GM19468 (cell line): ENCODE measurements at regions not wholly inside any gene's neighbourhood (a gene's known extent, or its start where the extent isn't known, plus 50 kb on each side); places are given as distances from the start of the nearest gene placed in this dataset.

Experiments
- ATAC-seq: cut with Tn5 transposase; IDR thresholded peaks from one replicate; pipeline ENCODE4 v1.9.1; 2021; ENCODE audit warnings: mild to moderate bottlenecking, moderate library complexity, moderate number of reproducible peaks; ENCODE audit not compliant: unreplicated experiment; ENCODE audit errors: extremely low read depth

DNA sequence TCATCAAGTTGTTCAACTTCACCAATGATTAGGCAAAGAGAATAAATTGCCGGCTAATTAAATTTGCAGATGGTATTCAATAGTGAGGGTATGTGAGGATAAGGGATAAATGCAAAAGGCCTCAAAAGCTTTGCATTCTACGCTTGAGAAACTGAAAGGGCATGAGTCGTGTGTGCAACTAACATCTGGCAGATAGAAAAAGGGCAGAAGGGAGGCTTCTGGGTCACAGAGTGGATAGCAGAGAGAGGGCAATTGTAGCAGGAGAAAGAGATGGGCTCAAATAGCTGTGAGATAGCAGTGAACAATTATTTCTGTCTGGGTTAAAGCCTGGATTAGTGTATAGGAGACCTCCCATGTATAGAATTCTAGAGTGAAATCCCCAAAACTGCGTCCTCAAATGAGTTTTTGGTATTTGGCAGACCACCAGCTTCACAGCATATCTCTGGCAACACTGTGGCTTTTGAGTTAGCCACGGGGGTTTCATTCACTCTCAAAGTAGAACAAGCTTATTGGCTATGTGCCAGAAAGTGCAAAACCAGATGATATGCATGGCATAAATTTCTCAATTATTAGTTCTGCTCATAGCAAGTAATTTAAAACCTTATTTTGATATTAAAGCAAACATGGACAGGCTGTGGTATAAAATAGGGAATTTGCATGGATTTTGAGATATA lies 586.3 kb downstream of the BRINP1 start:
- no peak for ATAC-seq

DNA sequence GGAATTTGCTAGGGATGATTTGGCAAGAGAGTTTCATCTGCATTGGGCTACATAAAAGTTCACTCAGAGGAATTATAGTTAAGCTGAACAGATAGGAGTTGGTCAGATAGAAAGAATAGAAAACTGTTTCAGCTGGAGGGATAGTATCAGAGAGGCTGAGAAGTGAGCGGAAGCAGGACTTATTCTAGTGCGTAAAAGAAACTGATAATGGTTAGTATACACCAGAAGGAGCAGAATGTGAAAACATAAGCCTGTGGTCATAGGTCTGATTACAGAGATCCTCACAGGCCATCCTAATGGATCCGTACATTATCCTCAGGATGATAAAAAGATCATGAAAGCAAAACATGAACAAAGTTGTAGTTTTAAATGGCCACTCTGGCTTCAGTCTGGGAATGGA lies 585.2 kb downstream of the BRINP1 start:
- no peak for ATAC-seq

DNA sequence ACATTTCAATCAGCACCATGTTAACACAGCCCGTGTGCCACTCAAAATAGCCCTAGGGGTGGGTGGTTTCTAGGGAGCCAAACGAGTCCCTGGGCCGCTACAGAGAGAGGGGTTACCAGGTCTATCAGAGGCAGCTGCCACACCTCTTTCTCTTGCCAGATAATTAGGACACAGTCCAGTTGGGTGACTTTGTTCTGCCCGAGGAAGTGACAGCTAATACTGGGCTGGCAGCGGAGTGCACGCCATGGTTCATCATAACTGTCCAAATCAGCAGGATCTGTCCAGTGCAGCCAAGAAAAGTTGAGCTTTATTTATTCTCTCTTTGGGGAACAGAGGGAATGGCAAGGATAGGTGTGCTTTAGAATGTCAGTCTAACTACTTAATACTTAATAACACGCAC lies 583.8 kb downstream of the BRINP1 start:
- no peak for ATAC-seq

DNA sequence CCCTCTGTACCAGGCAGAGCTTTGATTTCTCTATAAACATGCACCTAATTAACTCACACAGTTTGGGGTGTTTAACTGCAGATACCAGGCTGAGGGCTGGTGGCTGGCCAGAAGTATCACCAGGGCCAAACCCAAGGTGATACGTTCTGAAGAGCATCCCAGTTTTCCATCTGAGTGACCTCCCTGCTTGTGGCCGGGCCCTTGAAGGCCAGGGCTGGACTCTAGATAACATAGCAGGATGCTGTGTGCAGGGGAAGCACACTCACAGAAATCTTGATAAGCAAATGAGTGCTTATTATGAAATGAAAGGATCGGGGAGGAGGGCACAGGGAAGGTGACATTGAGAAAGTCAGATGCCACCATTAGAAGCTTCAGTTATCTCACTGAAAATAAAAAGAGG lies 582.4 kb downstream of the BRINP1 start:
- ATAC-seq, result no peak

DNA sequence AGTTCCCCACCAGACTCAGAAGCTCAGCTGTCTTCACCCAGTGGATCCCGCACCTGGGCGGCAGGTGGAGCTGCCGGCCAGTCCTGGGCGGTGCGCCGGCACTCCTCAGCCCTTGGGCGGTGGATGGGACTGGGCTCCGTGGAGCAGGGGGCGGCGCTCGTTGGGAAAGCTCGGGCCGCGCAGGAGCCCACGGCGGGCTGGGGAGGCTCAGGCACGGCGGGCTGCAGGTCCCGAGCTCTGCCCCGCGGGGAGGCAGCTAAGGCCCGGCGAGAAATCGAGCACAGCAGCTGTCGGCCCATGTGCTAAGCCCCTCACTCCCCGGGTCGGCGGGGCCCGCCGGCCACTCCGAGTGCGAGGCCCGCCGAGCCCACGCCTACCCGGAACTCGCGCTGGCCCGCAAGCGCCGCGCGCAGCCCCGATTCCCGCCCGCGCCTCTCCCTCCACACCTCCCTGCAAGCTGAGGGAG lies 560.0 kb downstream of the BRINP1 start:
- no peak for ATAC-seq

DNA sequence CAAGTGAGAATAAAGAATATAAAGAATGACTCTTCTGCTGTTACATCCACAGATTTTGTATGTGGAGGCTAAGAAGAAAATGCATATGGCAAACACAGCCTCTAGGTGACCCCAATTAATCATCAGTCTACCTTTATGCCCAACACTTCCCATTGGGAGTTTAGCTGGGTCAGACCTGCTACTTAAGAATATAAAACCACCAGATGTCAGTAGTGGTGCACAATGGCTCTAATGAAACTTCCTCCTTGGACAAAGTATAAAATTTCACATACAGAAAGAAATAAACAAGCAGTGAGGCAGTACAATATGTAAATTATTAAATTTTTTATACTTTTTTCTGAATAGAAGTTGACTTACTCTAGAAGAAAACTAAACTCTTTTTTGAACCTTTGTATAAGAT lies 539.9 kb downstream of the BRINP1 start:
- ATAC-seq, result no peak

DNA sequence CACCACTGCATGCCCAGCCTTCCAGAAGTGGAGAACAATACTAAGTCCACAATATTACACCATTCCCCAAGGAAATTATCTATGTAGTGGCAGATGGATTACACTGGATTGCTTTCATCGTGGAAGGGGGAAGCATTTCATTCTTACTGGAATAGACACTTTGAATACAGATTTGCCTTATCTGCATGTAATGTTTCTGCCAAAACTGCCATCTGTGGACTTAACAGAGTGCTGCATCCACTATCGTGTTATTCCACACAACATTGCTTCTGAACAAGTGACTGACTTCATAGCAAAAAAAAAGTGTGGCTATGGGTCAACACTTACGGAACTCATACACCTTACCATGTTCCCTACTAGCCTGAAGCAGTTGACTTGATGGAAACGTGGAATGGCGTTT lies 536.9 kb downstream of the BRINP1 start:
- ATAC-seq, result no peak

DNA sequence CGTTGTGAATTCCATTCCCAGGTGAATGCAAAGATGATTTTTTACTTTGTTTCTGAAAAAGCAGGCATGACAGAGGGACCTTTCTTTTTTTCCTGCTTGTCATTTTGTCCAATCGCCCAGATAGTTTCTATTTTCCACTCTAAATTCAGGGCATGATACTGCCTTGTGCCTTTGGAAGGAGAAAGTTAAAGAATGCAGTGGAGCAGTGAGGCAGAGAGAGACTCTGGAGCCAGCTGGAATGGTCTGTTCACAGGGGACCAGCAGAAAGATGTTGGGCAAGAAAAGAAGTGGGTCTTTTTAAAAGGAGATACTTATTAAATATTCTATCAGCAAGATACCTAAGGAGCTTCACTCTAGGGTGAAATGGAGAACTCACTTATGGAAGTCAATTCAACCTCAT lies 532.3 kb downstream of the BRINP1 start:
- ATAC-seq, result no peak

DNA sequence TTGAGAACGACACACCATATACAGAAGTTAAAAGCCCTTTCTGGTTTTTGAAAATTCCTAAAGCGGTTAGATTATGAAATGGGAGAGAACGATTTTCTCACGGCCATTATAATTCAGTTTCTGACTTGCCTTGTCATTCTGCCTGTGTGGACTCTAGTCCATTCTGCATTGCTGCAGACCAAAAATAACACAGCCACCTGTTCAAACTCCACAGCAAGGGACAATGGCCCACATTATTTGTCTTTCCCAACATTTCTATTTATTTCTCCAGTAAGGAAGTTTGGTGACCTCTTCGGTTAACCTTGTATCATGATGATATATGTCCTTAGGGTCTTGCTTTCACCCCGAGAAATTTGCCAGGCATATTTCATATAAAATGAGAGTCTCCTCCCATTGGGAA lies 497.7 kb downstream of the BRINP1 start:
- no peak for ATAC-seq

DNA sequence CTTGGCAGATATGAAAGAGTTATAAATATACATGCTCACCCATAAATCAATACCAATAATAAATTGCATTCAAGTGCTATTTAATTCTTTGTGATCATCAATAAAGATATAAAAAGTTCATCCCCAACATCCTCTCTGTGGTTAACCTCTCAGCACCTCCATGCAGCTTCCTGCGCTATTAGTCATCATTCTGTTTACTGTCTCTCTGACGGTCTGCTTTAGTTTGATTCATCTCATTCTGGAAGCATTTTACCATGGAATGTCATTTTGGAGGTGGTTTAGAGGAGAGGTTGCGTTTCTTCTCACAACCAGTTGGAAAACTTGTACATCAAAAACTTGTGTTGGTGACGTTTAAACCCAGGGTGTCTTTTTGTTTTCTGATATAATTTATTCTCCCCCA lies 486.6 kb downstream of the BRINP1 start:
- no peak for ATAC-seq

DNA sequence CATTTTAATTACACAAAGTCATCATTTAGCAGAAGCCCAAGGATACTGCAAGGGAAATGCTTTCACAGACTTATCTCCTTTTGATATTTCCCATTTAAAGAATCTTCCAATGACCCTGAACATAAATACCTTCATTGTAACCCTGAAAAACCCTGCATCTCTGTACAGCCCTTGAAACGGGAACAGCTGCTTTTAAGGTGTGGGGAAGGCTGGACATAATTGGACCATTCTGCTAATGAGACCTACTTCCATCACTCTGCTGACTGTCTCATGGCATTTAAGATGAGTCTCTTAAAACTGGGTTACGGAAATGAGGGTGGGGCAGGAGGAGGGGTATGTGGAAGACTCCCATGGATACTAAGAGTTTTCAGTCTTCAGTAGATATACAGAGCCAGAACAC lies 485.8 kb downstream of the BRINP1 start:
- ATAC-seq, result no peak

DNA sequence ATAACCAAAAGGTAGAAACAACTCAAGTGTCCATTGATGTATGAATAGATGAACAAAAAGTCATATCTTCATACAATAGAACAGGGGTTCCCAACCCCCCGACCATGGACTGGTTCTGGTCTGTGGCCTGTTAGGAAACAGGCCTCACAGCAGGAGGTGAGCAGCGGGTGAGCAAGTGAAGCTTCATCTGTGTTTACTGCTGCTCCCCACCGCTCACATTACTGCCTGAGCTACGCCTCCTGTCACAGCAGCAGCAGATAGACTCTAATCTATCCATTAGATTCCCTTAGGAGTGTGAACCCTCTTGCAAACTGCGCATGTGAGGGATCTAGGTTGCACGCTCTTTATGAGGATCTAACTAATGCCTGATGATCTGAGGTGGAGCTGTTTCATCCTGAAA lies 478.0 kb downstream of the BRINP1 start:
- no peak for ATAC-seq

DNA sequence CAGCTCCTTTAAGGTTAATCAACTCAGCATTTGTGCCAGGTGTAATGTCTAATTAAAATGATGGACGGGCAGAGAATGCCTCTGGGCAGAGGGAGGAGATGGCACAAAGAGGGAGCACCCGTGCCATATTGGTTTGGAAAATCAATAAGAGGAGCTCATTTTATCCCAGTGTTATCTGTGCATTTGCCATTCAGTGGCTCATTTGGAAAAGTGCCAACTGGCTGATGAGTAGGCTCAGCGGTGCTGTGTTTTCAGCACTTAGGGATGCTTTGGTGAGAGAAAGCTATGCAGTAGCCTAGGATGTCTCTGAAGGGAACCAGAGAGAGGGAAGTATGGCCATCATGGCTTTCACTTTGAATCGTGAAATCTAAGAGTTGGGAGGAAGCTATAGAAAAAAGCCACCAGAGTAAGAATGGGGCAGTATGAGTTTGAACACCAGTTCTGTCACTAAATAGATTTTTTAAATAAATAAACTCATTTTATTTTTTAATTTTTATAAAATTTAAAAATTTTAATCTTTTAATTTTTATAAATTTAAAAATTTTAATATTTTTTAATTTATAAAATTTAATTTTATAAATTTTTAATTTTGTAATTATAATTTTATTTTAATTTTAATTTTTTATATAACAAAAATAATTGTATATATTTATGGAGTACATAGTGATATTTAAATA lies 472.8 kb downstream of the BRINP1 start:
- no peak for ATAC-seq

DNA sequence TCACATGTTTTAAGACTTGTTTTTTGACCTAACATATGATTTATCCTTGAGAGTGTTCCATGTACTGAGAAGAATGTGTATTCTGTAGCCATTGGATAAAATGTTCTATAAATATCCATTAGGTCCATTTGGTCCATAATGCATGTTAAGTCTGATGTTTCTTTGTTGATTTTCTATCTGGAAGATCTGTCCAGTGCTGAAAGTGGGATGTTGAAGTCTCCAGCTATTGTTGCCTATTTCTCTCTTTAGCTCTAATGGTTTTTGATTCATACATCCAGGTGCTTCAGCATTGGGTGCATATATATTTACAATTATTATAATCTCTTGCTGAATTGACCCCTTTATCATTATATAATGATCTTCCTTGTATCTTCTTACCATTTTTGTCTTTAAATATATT lies 451.1 kb downstream of the BRINP1 start:
- ATAC-seq, result no peak

DNA sequence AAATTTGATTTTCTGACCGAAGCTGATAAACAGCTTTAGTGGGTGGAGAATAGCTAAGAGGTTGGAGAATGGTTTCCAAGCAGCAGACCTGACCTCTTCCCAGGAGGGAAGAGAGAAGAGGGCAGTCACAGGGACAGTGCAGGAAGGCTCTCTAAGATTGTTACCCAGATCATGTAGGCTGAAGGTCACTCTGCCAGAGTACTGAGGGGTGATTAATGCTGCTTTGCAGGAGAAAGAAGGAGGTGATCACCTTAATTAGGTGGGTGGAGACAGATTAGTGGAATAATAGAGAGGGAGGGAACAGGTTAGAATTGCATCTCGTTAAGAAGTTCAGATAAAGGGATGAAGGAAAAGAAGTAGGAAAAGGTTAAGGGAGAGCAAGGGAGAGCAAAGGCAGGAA lies 440.5 kb downstream of the BRINP1 start:
- no peak for ATAC-seq

DNA sequence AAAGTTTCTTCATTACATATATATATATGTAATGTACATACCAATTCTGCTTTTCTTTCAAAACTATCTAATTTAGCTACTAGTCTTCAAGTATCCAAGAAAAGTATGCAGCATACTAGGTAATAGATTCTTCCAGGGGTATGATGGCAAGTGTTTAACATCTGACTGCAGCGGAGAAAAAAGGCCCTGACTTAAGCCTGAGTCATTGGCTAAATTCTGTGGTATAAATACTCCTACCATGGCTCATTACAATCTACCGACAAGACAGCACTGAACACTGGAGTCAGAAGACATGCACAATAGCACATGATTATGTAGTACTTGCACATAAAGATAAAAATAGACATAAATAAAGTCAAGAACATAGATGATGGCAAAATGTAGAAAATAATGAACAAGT lies 439.9 kb downstream of the BRINP1 start:
- no peak for ATAC-seq

DNA sequence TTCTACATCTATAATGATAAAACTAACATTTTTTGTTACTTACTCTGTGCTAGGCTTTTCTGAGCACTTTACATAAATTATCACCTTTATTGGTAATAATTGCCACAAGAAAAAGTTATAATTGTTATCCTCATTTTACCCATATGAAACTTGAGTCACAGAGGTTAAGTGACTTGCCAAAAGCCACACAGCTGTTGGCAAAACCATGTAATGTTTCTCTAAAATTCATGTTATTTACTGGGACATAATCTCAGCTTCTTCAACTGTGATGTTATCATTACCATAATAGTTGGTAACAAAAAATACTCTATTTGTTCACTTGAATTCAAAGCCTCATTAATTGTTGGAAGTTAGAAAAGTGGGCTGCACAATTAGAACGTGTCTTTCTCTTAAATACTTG lies 437.3 kb downstream of the BRINP1 start:
- ATAC-seq, result no peak

DNA sequence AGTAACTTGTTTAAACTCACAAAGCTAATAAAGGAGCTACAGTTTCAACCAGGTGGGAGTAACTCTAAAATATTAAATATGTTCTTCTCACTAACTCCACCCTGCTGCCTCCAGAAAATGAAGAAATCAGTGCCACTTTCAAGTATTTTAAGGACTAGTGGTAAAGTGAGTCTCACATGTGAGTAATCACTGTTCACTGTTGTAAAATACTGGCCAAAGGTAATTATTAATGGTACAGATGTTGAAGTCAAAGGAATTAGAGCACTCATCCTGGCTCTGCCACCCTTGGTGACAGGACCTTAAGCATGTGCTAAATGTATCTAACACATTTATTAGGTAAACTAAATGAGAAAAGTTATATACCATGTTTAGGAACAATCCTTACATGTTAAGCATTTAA lies 430.7 kb downstream of the BRINP1 start:
- ATAC-seq, result no peak

DNA sequence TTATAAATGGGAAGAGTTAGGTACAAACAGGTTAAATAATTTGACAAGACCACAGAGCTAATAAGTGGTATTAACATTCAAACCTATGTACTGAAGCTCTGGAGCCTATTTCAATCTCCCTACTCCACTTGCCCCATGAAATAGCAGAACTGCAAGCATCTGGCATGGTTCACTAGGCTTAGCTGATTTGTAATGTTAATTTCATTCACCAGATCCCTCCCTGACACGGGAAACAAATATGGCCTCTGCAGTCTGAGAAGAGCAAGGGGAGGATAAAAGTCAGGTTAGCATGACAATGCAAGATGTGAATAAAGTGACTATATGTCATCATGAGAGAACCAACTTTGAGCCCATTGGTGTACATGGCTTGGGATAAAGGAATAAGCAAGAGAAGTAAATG lies 428.8 kb downstream of the BRINP1 start:
- ATAC-seq, result no peak

DNA sequence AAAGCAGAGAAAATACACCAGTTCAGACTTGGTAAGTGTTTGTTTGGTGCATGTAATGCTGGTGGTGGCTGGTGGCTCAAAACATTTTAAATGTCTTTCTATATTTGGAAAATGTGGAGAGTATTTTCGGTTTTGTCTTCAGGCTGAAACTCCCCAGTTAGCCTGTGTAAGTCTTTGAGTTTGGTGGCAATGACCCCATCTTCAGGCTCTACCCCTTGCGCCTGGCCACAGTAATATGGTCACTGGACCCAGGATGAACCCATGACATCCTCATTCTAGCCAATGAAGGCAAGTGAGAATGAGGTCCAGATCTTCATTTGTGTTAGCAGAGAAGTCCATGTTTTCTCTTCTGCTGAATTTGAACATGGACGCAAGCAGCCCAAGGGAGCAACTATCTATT lies 422.6 kb downstream of the BRINP1 start:
- no peak for ATAC-seq

DNA sequence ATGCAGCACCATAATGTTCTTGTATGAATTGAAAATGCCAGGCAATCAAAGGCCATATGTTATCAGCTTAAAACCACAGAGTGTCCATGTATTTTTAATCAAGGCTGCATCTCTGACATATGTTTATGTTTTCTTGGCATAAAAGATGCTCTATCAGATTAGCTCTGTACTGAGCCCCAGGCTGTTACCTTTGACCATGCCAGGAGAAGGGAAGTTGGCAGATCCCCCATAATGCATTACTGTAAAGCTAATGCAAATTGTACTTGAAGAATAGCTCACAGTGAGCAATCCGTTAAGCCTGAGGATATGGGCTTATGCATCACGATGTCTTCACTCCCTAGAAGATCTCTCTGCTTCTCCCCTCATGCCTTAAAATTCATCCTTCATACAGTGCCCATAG lies 414.4 kb downstream of the BRINP1 start:
- no peak for ATAC-seq

DNA sequence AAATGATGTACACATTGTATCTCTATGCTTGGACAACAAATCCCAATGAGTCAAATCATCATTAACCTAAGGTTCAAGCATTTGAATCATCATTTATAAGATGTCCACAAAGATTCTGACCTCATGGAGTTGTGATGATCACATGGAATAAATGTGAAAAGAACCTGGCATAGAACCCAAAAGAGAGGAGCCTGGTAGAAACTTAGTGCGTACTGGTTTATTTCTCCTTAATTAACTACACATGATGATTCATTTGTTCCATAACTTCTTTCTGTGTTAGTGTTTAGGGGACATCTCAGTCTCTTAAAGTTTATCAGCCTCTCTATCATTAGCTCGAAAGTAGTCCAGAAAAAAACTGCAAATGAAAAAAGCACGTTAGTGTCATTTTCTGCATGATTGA lies 411.6 kb downstream of the BRINP1 start:
- ATAC-seq, result no peak
